HG02610 (cell line): ENCODE measurements at regions not wholly inside any gene's neighbourhood (a gene's known extent, or its start where the extent isn't known, plus 50 kb on each side); places are given as distances from the start of the nearest gene placed in this dataset.

Experiments used
- ATAC-seq: cut with Tn5 transposase; IDR thresholded peaks from one replicate; pipeline ENCODE4 v1.9.1; 2021; ENCODE audit warnings: mild to moderate bottlenecking, moderate library complexity; ENCODE audit not compliant: unreplicated experiment

GRCh38 chr1:4880626-4881025 lies 226.2 kb downstream of the AJAP1 start:
- ATAC-seq, result no peak

DNA sequence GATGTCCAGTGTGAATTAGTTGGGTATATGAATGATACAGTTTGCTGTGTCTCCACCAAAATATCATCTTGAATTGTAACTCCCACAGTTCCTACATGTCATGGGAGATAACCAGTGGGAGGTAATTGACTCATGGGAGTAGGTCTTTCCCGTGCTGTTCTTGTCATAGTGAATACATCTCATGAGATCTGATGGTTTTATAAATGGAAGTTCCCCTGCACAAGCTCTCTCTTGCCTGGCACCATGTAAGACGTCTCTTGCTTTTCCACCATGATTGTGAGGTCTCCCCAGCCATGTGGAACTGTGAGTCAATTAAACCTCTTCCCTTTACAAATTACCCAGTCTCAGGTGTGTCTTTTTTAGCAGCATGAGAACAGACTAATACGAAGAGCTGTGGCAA lies 223.0 kb downstream of the AJAP1 start:
- no peak for ATAC-seq

- no peak for ATAC-seq
Measured at GRCh38 chr1:4871373-4871772, 217.0 kb downstream of the AJAP1 start.

DNA sequence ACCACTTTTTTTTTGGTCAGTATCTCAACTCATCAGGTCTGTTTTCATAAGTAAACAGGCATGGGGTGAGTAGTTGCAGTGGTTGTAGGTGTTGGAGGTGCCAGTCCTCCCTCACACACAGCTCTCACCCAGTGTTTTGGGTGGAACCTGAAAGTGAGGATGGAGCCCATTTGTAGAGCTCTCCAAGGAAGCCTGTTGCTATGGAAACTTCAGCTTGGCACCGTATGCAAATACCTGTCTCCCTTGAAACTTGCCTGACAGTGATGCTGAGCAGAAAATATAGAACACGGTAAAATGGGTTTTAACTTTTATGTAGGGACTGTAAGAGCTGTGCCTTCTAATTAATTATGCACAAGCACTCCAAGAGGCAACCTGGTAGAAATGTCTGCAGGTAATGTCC lies 214.1 kb downstream of the AJAP1 start:
- no peak for ATAC-seq

- no peak for ATAC-seq
Measured at GRCh38 chr1:4856396-4856795, 202.0 kb downstream of the AJAP1 start.

GRCh38 chr1:4854367-4854766 lies 200.0 kb downstream of the AJAP1 start:
- no peak for ATAC-seq

GRCh38 chr1:4853904-4854303 lies 199.5 kb downstream of the AJAP1 start:
- no peak for ATAC-seq

GRCh38 chr1:4851385-4852065 lies 197.1 kb downstream of the AJAP1 start:
- ATAC-seq, result no peak

- no peak for ATAC-seq
Measured at GRCh38 chr1:4848431-4848830, 194.0 kb downstream of the AJAP1 start.

GRCh38 chr1:4847711-4848110 lies 193.3 kb downstream of the AJAP1 start:
- no peak for ATAC-seq
